ENCODE measurements at regions not wholly inside any gene's neighbourhood (a gene's known extent, or its start where the extent isn't known, plus 50 kb on each side); places are given as distances from the start of the nearest gene placed in this dataset.

- Histone ChIP-seq H3K9me3 (ENCODE audit: severe bottlenecking) (no peaks in the 10 kb centered on the region), H3K27ac (ENCODE audit: poor library complexity, severe bottlenecking) (no peak overlapping the region), H3K27me3 (ENCODE audit: insufficient read depth, poor library complexity, severe bottlenecking) (no peaks in the 10 kb centered on the region), H3K4me1 (ENCODE audit: insufficient read depth, poor library complexity, severe bottlenecking) (peaks cover 4% of the 10 kb centered on the region), H3K36me3 (ENCODE audit: low read depth) (no peaks in the 10 kb centered on the region), H3K4me3 (ENCODE audit: severe bottlenecking) (no peak overlapping the region)
- DNase-seq (ENCODE audit: low spot score) (no peak), ATAC-seq (ENCODE audit: low read depth) (no peak)
- TF ChIP-seq, protein P1, sequence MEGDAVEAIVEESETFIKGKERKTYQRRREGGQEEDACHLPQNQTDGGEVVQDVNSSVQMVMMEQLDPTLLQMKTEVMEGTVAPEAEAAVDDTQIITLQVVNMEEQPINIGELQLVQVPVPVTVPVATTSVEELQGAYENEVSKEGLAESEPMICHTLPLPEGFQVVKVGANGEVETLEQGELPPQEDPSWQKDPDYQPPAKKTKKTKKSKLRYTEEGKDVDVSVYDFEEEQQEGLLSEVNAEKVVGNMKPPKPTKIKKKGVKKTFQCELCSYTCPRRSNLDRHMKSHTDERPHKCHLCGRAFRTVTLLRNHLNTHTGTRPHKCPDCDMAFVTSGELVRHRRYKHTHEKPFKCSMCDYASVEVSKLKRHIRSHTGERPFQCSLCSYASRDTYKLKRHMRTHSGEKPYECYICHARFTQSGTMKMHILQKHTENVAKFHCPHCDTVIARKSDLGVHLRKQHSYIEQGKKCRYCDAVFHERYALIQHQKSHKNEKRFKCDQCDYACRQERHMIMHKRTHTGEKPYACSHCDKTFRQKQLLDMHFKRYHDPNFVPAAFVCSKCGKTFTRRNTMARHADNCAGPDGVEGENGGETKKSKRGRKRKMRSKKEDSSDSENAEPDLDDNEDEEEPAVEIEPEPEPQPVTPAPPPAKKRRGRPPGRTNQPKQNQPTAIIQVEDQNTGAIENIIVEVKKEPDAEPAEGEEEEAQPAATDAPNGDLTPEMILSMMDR (IDR thresholded peaks at IDR 0.05; ENCODE audit: poor library complexity, severe bottlenecking), result no peak
Observed at GRCh38 chr4:71945791-71946190, 86.0 kb upstream of the NPFFR2 start.

- DNase-seq (ENCODE audit: low spot score), result no peak
- Histone ChIP-seq H3K4me1 (ENCODE audit: insufficient read depth, poor library complexity, severe bottlenecking) (no peaks in the 10 kb centered on the region), H3K4me3 (ENCODE audit: severe bottlenecking) (no peak overlapping the region), H3K27me3 (ENCODE audit: insufficient read depth, poor library complexity, severe bottlenecking) (no peaks in the 10 kb centered on the region), H3K27ac (ENCODE audit: poor library complexity, severe bottlenecking) (no peak overlapping the region), H3K9me3 (ENCODE audit: severe bottlenecking) (no peaks in the 10 kb centered on the region), H3K36me3 (ENCODE audit: low read depth) (no peaks in the 10 kb centered on the region)
- ATAC-seq (ENCODE audit: low read depth), result no peak
- TF ChIP-seq, protein P1 (IDR thresholded peaks at IDR 0.05; ENCODE audit: poor library complexity, severe bottlenecking), result no peak
Observed at GRCh38 chr4:71958978-71959377, 72.8 kb upstream of the NPFFR2 start.

DNA sequence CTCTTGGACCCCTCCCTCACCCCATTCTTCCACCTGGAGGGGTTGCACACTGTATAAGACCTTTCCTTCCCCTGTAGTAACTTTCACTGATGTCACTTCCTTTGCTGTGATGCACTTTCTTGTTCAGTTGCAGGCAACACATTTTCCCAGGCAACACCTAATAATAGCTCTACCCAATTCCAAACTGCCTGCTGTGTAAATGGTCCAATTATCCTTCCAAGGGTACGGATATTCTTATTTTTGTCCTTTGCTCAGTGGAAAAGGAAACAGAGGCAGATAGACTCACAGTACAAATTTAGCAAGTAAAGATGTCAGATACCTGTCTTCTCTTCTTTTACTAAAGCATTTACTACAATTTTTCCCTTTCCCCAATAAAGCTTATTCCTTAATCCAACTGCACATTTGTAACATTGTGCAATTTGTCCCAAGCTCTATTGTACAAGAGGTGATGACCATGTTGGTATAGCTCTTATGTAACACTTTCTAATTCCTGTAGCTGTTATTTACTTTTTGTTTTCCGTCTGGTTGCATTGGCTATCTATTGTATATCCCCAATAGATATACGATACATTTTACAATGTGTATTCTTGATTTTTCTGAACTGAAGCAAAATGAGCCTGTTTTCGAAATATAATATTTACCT lies 69.1 kb upstream of the NPFFR2 start:
- no peaks in the 10 kb centered on the region for H3K36me3 ChIP-seq (ENCODE audit: low read depth)
- no peaks in the 10 kb centered on the region for H3K4me1 ChIP-seq (ENCODE audit: insufficient read depth, poor library complexity, severe bottlenecking)
- ATAC-seq (ENCODE audit: low read depth) (no peak), DNase-seq (ENCODE audit: low spot score) (no peak)
- TF ChIP-seq, protein P1 (IDR thresholded peaks at IDR 0.05; ENCODE audit: poor library complexity, severe bottlenecking), result no peak
- no peak overlapping the region for H3K4me3 ChIP-seq (ENCODE audit: severe bottlenecking)
- H3K27me3 ChIP-seq (ENCODE audit: insufficient read depth, poor library complexity, severe bottlenecking), result no peaks in the 10 kb centered on the region
- H3K9me3 ChIP-seq (ENCODE audit: severe bottlenecking), result no peaks in the 10 kb centered on the region
- H3K27ac ChIP-seq (ENCODE audit: poor library complexity, severe bottlenecking), result no peak overlapping the region

- DNase-seq (ENCODE audit: low spot score) (no peak), ATAC-seq (ENCODE audit: low read depth) (peak; percentile 97)
- Histone ChIP-seq H3K4me1 (ENCODE audit: insufficient read depth, poor library complexity, severe bottlenecking) (peaks cover 5% of the 10 kb centered on the region), H3K27ac (ENCODE audit: poor library complexity, severe bottlenecking) (no peak overlapping the region), H3K4me3 (ENCODE audit: severe bottlenecking) (no peak overlapping the region), H3K36me3 (ENCODE audit: low read depth) (no peaks in the 10 kb centered on the region), H3K27me3 (ENCODE audit: insufficient read depth, poor library complexity, severe bottlenecking) (no peaks in the 10 kb centered on the region), H3K9me3 (ENCODE audit: severe bottlenecking) (no peaks in the 10 kb centered on the region)
- TF ChIP-seq, protein P1 (IDR thresholded peaks at IDR 0.05; ENCODE audit: poor library complexity, severe bottlenecking), result no peak
Observed at GRCh38 chr4:71974681-71975080, 57.1 kb upstream of the NPFFR2 start.

DNA sequence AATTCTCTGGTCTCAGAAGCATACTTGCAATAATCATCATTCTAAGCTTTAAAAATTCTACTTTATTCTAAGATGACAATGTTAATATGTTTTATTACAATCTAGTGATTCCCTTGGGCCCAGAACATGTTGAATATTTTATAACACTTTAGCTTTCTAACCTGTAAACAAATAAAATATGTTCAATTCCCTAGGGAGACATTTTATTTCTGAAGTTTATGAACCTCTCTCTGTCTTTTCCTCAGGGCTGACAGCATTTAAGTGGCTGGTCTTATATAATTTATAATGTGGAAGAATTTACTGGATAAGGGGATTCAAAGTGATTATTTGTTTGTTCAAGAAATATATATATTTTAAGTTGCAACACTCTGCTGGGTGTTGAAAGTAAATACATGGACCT lies 55.3 kb upstream of the NPFFR2 start:
- H3K4me1 ChIP-seq (ENCODE audit: insufficient read depth, poor library complexity, severe bottlenecking), result peaks cover 5% of the 10 kb centered on the region
- ATAC-seq (ENCODE audit: low read depth) (no peak), DNase-seq (ENCODE audit: low spot score) (no peak)
- H3K36me3 ChIP-seq (ENCODE audit: low read depth), result no peaks in the 10 kb centered on the region
- no peak overlapping the region for H3K4me3 ChIP-seq (ENCODE audit: severe bottlenecking)
- no peak overlapping the region for H3K27ac ChIP-seq (ENCODE audit: poor library complexity, severe bottlenecking)
- no peaks in the 10 kb centered on the region for H3K9me3 ChIP-seq (ENCODE audit: severe bottlenecking)
- TF ChIP-seq, protein P1 (IDR thresholded peaks at IDR 0.05; ENCODE audit: poor library complexity, severe bottlenecking), result no peak
- H3K27me3 ChIP-seq (ENCODE audit: insufficient read depth, poor library complexity, severe bottlenecking), result no peaks in the 10 kb centered on the region

Measured in RWPE2 (cell line).